Duodenal mucosa (tissue), 2 donors: ENCODE measurements at regions not wholly inside any gene's neighbourhood (a gene's known extent, or its start where the extent isn't known, plus 50 kb on each side); places are given as distances from the start of the nearest gene placed in this dataset.
"Not testable (repeated sequence)": the region's sequence is repeated elsewhere in the genome, so short reads cannot be mapped to it uniquely, and the experiment has no call there.

ENCODE experiments used
- H3K27ac ChIP-seq: one replicate; pipeline ENCODE4 v1.7.0; 2013; ENCODE audit warnings: low read depth, low read length
- H3K27me3 ChIP-seq, 2 donors: one replicate each; pipeline ENCODE4 v1.7.0; 2013; ENCODE audit warnings: low read length in 2 of 2, control low read depth in 1 of 2; ENCODE audit not compliant: insufficient read depth in 2 of 2, control insufficient read depth in 1 of 2
- H3K36me3 ChIP-seq, 2 donors: one replicate each; pipeline ENCODE4 v1.7.0; 2013; ENCODE audit warnings: low read length in 2 of 2, control low read depth in 1 of 2; ENCODE audit not compliant: insufficient read depth in 2 of 2, control insufficient read depth in 1 of 2
- H3K4me1 ChIP-seq, 2 donors: one replicate each; pipeline ENCODE4 v1.7.0; 2013; ENCODE audit warnings: low read length in 2 of 2, control low read depth in 1 of 2; ENCODE audit not compliant: insufficient read depth in 2 of 2, control insufficient read depth in 1 of 2
- H3K4me3 ChIP-seq, 2 donors: one replicate each; pipeline ENCODE4 v1.7.0; 2013; ENCODE audit warnings: low read length in 2 of 2, low read depth in 1 of 2
- H3K9ac ChIP-seq, 2 donors: one replicate each; pipeline ENCODE4 v1.7.0; 2013; ENCODE audit warnings: low read length in 2 of 2, low read depth in 1 of 2
- H3K9me3 ChIP-seq, 2 donors: one replicate each; pipeline ENCODE4 v1.7.0; 2013; ENCODE audit warnings: low read length in 2 of 2, control low read depth in 1 of 2; ENCODE audit not compliant: control insufficient read depth in 1 of 2

GRCh38 chr14:105952222-105952621, 425.8 kb downstream of the TMEM121 start:
- Histone ChIP-seq H3K4me3 (no peak overlapping the region), H3K9ac (no peak overlapping the region), H3K27me3 (no peaks in the 10 kb centered on the region), H3K4me1 (no peaks in the 10 kb centered on the region), H3K27ac (no peak overlapping the region), H3K9me3 (no peaks in the 10 kb centered on the region), H3K36me3 (no peaks in the 10 kb centered on the region)

- Histone ChIP-seq H3K4me3 (no peak overlapping the region), H3K9me3 (no peaks in the 10 kb centered on the region), H3K36me3 (no peaks in the 10 kb centered on the region), H3K4me1 (no peaks in the 10 kb centered on the region), H3K27me3 (no peaks in the 10 kb centered on the region), H3K9ac (no peak overlapping the region), H3K27ac (no peak overlapping the region)
Measured at GRCh38 chr14:105952826-105953225, 426.4 kb downstream of the TMEM121 start.

- H3K27me3 ChIP-seq, H3K9me3 ChIP-seq, H3K36me3 ChIP-seq, H3K9ac ChIP-seq, H3K4me1 ChIP-seq, H3K4me3 ChIP-seq, H3K27ac ChIP-seq: not testable (repeated sequence)
Measured at GRCh38 chr14:105961625-105962024, 435.2 kb downstream of the TMEM121 start.

- Histone ChIP-seq H3K4me1 (no peaks in the 10 kb centered on the region), H3K4me3 (no peak overlapping the region), H3K9ac (no peak overlapping the region), H3K27ac (no peak overlapping the region), H3K36me3 (no peaks in the 10 kb centered on the region), H3K27me3 (no peaks in the 10 kb centered on the region), H3K9me3 (peaks cover 0 to 4% of the 10 kb centered on the region in 2 donors)
Measured at GRCh38 chr14:105962532-105962931, 436.1 kb downstream of the TMEM121 start.

GRCh38 chr14:105968291-105968690, 441.9 kb downstream of the TMEM121 start:
- H3K9ac ChIP-seq = no peak overlapping the region

GRCh38 chr14:105969026-105969425, 442.6 kb downstream of the TMEM121 start:
- H3K27ac ChIP-seq, H3K9me3 ChIP-seq, H3K4me1 ChIP-seq, H3K4me3 ChIP-seq, H3K36me3 ChIP-seq, H3K9ac ChIP-seq, H3K27me3 ChIP-seq: not testable (repeated sequence)

More at GRCh38 chr14:105968291-105968690, 441.9 kb downstream of the TMEM121 start:
- no peaks in the 10 kb centered on the region for H3K36me3 ChIP-seq
- H3K27me3 ChIP-seq = no peaks in the 10 kb centered on the region
- no peaks in the 10 kb centered on the region for H3K4me1 ChIP-seq
- no peak overlapping the region for H3K4me3 ChIP-seq
- no peaks in the 10 kb centered on the region for H3K9me3 ChIP-seq
- no peak overlapping the region for H3K27ac ChIP-seq

GRCh38 chr14:105970821-105971220, 444.4 kb downstream of the TMEM121 start:
- not testable (repeated sequence) for H3K4me3 ChIP-seq, H3K27me3 ChIP-seq, H3K9me3 ChIP-seq, H3K36me3 ChIP-seq, H3K27ac ChIP-seq, H3K4me1 ChIP-seq, H3K9ac ChIP-seq

- Histone ChIP-seq H3K9ac (no peak overlapping the region), H3K9me3 (no peaks in the 10 kb centered on the region), H3K4me3 (no peak overlapping the region), H3K27me3 (no peaks in the 10 kb centered on the region), H3K27ac (no peak overlapping the region), H3K36me3 (no peaks in the 10 kb centered on the region), H3K4me1 (no peaks in the 10 kb centered on the region)
Measured at GRCh38 chr14:105971593-105972500, 445.5 kb downstream of the TMEM121 start.

GRCh38 chr14:105974902-105975301, 448.5 kb downstream of the TMEM121 start:
- no peak overlapping the region for H3K9ac ChIP-seq
- H3K4me1 ChIP-seq = no peaks in the 10 kb centered on the region
- H3K36me3 ChIP-seq = no peaks in the 10 kb centered on the region
- H3K27ac ChIP-seq = no peak overlapping the region
- no peaks in the 10 kb centered on the region for H3K9me3 ChIP-seq
- no peaks in the 10 kb centered on the region for H3K27me3 ChIP-seq
- H3K4me3 ChIP-seq = no peak overlapping the region

GRCh38 chr14:105978618-105979295, 452.4 kb downstream of the TMEM121 start:
- no peaks in the 10 kb centered on the region for H3K27me3 ChIP-seq
- no peaks in the 10 kb centered on the region for H3K4me1 ChIP-seq
- H3K36me3 ChIP-seq = no peaks in the 10 kb centered on the region
- H3K27ac ChIP-seq = no peak overlapping the region
- no peak overlapping the region for H3K4me3 ChIP-seq
- H3K9me3 ChIP-seq = no peaks in the 10 kb centered on the region
- H3K9ac ChIP-seq = no peak overlapping the region
